ENCODE measurements at regions not wholly inside any gene's neighbourhood (a gene's known extent, or its start where the extent isn't known, plus 50 kb on each side); places are given as distances from the start of the nearest gene placed in this dataset.

GRCh38 chr11:15769203-15769602 lies 587.1 kb downstream of the SOX6 start:
- DNase-seq (ENCODE audit: low read depth in 2 of 2), result no peak

- DNase-seq (ENCODE audit: low read depth in 2 of 2), result peak in 1 of 2 donors; percentile 27
These were observed 585.4 kb downstream of the SOX6 start for GRCh38 chr11:15770798-15771414.

- DNase-seq (ENCODE audit: low read depth in 2 of 2), result no peak
These were observed 583.8 kb downstream of the SOX6 start for GRCh38 chr11:15772547-15772946.

- DNase-seq (ENCODE audit: low read depth in 2 of 2), result no peak
These were observed 583.4 kb downstream of the SOX6 start for GRCh38 chr11:15772981-15773380.

GRCh38 chr11:15773476-15774387 lies 582.6 kb downstream of the SOX6 start:
- no peak for DNase-seq (ENCODE audit: low read depth in 2 of 2)

- no peak for DNase-seq (ENCODE audit: low read depth in 2 of 2)
These were observed 581.9 kb downstream of the SOX6 start for GRCh38 chr11:15774388-15774939.

GRCh38 chr11:15775015-15775541 lies 581.3 kb downstream of the SOX6 start:
- DNase-seq (ENCODE audit: low read depth in 2 of 2), result no peak

GRCh38 chr11:15775797-15776196 lies 580.5 kb downstream of the SOX6 start:
- DNase-seq (ENCODE audit: low read depth in 2 of 2), result no peak

- no peak for DNase-seq (ENCODE audit: low read depth in 2 of 2)
These were observed 580.0 kb downstream of the SOX6 start for GRCh38 chr11:15776366-15776765.

GRCh38 chr11:15779518-15779917 lies 576.8 kb downstream of the SOX6 start:
- no peak for DNase-seq (ENCODE audit: low read depth in 2 of 2)

- no peak for DNase-seq (ENCODE audit: low read depth in 2 of 2)
These were observed 576.0 kb downstream of the SOX6 start for GRCh38 chr11:15780382-15780781.

GRCh38 chr11:15780837-15781236 lies 575.5 kb downstream of the SOX6 start:
- DNase-seq (ENCODE audit: low read depth in 2 of 2), result no peak

- DNase-seq (ENCODE audit: low read depth in 2 of 2), result no peak
These were observed 572.7 kb downstream of the SOX6 start for GRCh38 chr11:15783619-15784018.

GRCh38 chr11:15793043-15793996 lies 563.0 kb downstream of the SOX6 start:
- DNase-seq (ENCODE audit: low read depth in 2 of 2), result no peak

- no peak for DNase-seq (ENCODE audit: low read depth in 2 of 2)
These were observed 561.8 kb downstream of the SOX6 start for GRCh38 chr11:15794361-15795150.

- DNase-seq (ENCODE audit: low read depth in 2 of 2), result no peak
These were observed 561.0 kb downstream of the SOX6 start for GRCh38 chr11:15795378-15795777.

- DNase-seq (ENCODE audit: low read depth in 2 of 2), result no peak
These were observed 556.1 kb downstream of the SOX6 start for GRCh38 chr11:15800111-15800800.

GRCh38 chr11:15801126-15801525 lies 555.2 kb downstream of the SOX6 start:
- DNase-seq (ENCODE audit: low read depth in 2 of 2), result no peak

- DNase-seq (ENCODE audit: low read depth in 2 of 2), result no peak
These were observed 554.7 kb downstream of the SOX6 start for GRCh38 chr11:15801616-15802015.

GRCh38 chr11:15805726-15806125 lies 550.6 kb downstream of the SOX6 start:
- no peak for DNase-seq (ENCODE audit: low read depth in 2 of 2)
